ENCODE measurements at regions not wholly inside any gene's neighbourhood (a gene's known extent, or its start where the extent isn't known, plus 50 kb on each side); places are given as distances from the start of the nearest gene placed in this dataset.
"Not testable (repeated sequence)": the region's sequence is repeated elsewhere in the genome, so short reads cannot be mapped to it uniquely, and the experiment has no call there.

- TF ChIP-seq, protein P1, sequence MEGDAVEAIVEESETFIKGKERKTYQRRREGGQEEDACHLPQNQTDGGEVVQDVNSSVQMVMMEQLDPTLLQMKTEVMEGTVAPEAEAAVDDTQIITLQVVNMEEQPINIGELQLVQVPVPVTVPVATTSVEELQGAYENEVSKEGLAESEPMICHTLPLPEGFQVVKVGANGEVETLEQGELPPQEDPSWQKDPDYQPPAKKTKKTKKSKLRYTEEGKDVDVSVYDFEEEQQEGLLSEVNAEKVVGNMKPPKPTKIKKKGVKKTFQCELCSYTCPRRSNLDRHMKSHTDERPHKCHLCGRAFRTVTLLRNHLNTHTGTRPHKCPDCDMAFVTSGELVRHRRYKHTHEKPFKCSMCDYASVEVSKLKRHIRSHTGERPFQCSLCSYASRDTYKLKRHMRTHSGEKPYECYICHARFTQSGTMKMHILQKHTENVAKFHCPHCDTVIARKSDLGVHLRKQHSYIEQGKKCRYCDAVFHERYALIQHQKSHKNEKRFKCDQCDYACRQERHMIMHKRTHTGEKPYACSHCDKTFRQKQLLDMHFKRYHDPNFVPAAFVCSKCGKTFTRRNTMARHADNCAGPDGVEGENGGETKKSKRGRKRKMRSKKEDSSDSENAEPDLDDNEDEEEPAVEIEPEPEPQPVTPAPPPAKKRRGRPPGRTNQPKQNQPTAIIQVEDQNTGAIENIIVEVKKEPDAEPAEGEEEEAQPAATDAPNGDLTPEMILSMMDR (IDR thresholded peaks at IDR 0.05) = not testable (repeated sequence)
- not testable (repeated sequence) for TF ChIP-seq POLR2A (IDR thresholded peaks at IDR 0.05)
These were observed 156.9 kb upstream of the NBPF9 start for GRCh38 chr1:149260284-149260683.

Data from breast epithelium (tissue), 3 donors.